H54 (cell line): ENCODE measurements at regions not wholly inside any gene's neighbourhood (a gene's known extent, or its start where the extent isn't known, plus 50 kb on each side); places are given as distances from the start of the nearest gene placed in this dataset.

Source experiments
- DNase-seq: peaks from one replicate; pipeline ENCODE4 v3.0.0; 2011; ENCODE audit warnings: low spot score, mixed read lengths; ENCODE audit not compliant: insufficient read length
- FAIRE-seq: peaks from 3 replicates; lab custom pipeline; 2011; peaks lifted over from hg19 to GRCh38; lab: Jason Lieb, UNC
- POLR2A ChIP-seq: IDR thresholded peaks from 2 replicates; pipeline ENCODE4 v1.6.1; 2011; ENCODE audit warnings: low read depth, mild to moderate bottlenecking, low read length

DNA sequence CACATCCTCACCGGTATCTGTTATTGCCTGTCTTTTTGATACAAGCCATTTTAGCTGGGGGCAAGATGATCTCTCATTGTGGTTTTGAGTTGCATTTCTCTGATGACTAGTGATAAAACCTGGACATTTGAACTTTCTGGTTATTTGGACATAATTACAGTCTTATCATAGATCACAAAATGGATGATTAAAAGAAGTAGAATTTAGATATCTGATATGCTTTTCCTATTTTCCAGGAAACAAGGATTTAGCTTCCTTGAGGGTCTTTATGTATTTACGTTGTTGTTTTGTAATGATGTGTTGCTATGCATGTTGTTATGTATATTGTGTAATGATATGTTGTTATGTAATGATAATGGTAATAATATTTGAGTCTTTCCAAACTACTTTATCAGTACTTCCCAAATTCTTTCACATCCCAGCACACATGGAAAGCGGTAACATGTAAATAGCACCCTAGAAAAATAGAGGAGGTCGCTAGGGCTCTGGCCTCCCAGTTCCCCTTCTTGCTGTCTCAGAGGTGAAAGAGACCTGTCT is 53.8 kb downstream of the GJD2 start:
- no peak for DNase-seq
- TF ChIP-seq POLR2A = no peak
- no peak for FAIRE-seq

DNA sequence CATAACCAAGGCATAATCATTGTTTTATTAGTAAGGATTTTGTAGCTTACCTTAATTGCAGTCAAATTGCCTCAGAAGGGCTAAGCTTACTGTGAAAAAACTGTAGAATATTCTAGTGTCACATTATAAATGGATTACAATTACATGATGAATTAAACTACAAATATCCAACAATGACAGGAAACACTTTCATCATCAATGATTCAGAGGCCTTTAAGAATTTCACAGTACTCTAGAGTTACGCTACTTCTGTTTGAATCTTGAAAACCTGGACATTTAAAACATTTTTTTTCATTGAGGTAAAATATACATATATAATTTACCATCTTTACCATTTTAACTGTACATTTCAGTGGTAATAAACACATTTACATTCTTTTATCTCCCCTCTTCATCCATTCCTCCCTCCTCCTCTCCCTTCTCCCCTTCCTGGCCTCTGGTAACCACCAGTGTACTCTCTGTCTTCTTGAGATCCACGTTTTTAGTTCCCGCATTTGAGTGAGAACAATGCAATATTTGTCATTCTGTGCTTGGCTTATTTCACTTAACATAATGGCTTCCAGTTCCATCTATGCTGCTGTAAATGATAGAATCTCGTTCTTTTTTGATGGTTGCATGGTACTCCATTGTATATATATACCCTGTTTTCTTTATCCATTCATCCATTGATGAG is 54.7 kb downstream of the GJD2 start:
- DNase-seq (no peak), FAIRE-seq (no peak)
- no peak for TF ChIP-seq POLR2A

GRCh38 chr15:34696506-34696905 is 58.3 kb downstream of the GJD2 start:
- FAIRE-seq (no peak), DNase-seq (no peak)
- TF ChIP-seq POLR2A = no peak

GRCh38 chr15:34693053-34693744 is 61.6 kb downstream of the GJD2 start:
- DNase-seq = no peak
- no peak for FAIRE-seq
- no peak for TF ChIP-seq POLR2A

DNA sequence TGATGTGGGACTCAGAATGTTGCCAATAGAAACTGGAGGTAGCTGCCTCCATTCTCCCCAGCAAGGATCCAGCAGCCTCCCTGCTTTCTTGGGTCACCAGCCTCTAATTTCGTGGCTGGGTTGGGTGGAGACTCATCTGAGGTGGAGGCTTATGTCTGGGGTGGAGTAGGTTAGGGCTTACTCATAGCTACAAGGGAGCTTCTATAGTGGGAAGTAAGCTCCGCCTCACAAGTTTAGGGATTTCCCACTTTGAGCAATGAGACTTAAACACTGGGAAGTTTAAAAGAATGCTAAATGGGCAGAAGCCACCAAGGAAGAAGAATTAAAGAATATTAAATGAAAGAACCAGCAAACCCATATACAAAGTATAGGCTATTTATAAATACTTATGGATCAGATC is 63.8 kb downstream of the GJD2 start:
- no peak for TF ChIP-seq POLR2A
- FAIRE-seq (peak; percentile 81), DNase-seq (no peak)

GRCh38 chr15:34688699-34689098 is 66.1 kb downstream of the GJD2 start:
- DNase-seq (no peak), FAIRE-seq (no peak)
- no peak for TF ChIP-seq POLR2A

- no peak for DNase-seq
- FAIRE-seq = no peak
- TF ChIP-seq POLR2A = no peak
These were observed 70.4 kb downstream of the GJD2 start for GRCh38 chr15:34684351-34684750.

DNA sequence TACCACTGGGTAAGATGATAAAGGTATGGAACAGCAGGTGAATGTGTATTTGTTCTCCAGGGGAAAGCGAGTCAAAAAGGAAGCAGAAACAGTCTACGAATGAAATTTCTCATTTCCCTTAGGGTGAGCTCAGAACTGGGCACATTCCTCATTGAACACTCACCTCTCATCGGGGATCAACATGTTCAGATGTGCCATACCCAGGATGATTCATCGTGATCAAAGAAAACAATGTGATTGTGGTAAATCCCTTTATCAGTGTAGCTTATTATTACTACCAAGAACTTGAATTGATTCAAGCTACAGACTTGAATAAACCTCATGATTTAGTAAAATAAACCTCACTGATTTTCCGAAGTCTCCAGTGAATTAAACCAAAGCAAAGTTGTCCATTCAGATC is 72.1 kb downstream of the GJD2 start:
- no peak for TF ChIP-seq POLR2A
- FAIRE-seq (peak; percentile 93), DNase-seq (peak; percentile 20)

GRCh38 chr15:34679291-34679690 is 75.5 kb downstream of the GJD2 start:
- DNase-seq (no peak), FAIRE-seq (no peak)
- TF ChIP-seq POLR2A = no peak

DNA sequence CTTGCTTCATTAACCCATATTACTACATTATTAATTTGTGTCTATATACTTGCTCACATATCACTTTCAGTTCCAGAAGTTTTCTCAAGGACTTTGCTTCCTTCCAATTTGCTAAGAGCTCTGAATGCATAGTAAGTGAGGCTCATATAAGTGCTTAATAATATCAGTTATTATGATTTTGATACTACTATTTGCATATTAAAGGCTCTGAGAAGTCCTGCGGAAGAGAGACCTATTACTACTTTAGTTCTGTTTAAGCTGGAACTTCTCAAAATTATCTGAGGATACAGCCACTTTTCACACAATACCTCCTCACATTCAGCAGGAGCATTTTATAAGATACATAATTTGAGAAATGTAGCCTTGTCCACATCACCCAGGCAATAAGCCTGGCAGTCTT is 81.6 kb downstream of the GJD2 start:
- FAIRE-seq = no peak
- no peak for TF ChIP-seq POLR2A
- no peak for DNase-seq

DNA sequence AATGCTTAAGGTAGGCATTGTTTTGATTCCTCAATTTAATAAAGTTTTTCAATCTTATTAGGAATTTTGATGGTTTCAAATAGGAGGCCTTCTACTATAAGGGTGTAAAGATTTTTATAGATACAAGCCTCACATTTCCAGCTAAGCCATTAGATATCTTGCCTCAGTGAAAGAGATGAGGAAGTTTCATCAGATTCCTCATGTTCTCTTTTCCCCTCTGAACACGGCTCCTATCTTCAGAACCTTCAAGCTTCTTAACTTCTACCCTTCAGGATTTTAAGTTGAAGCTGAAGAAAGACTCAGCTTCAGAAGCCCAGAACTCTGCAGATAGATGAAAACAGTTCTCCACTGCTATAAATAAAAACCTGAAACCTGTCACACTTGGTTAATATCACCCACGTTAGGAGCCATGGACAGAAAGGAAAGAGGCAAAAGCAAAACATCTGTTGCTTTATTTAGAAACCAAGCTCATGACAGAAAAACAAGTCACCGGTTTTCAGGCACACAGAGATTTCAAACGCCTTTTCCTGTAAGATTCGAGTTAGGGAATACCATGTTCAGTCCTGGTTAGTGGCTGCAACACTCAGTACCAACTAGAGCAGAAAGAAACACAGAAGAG is 82.2 kb upstream of the GOLGA8B start:
- DNase-seq (no peak), FAIRE-seq (no peak)
- TF ChIP-seq POLR2A = no peak

DNA sequence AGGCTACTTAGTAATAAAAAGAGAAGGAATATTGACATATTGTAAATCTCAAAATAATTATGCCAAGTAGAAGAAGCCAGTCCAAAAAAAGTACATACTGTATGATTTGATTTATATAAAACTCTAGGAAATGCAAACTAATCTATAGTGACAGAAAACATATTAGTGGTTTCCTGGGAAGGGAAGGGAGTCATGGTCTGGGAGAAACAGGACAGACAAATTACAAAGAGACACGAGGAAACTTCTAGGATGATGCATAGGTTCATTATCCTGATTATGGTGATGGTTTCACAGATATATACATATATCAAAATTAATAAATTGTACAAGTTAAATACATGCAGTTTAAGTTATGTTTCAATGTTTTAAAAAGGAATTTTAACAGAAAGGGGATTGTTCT is 81.0 kb upstream of the GOLGA8B start:
- no peak for TF ChIP-seq POLR2A
- DNase-seq = no peak
- no peak for FAIRE-seq

GRCh38 chr15:34663101-34663500 is 79.7 kb upstream of the GOLGA8B start:
- no peak for TF ChIP-seq POLR2A
- FAIRE-seq (no peak), DNase-seq (no peak)

- TF ChIP-seq POLR2A = no peak
- DNase-seq (no peak), FAIRE-seq (no peak)
These were observed 75.6 kb upstream of the GOLGA8B start for GRCh38 chr15:34659056-34659455.
